ENCODE measurements at regions not wholly inside any gene's neighbourhood (a gene's known extent, or its start where the extent isn't known, plus 50 kb on each side); places are given as distances from the start of the nearest gene placed in this dataset.
A peak's percentile ranks its signal among the peaks of the same experiment; 100 is the strongest.
"Not testable (repeated sequence)": the region's sequence is repeated elsewhere in the genome, so short reads cannot be mapped to it uniquely, and the experiment has no call there.

- no peak for DNase-seq
- in situ Hi-C loops (cut with MboI; ENCODE audit: low pct_unique_long_range_greater_than_20kb, low sequenced_read_pairs) = loop anchor here (25.0 kb wide), 1 partner anchor 687 kb away; the partner anchor contains the start of genes FNDC8 and RAD51D
These were observed 61.9 kb upstream of the CCL1 start for GRCh38 chr17:34424814-34425491.

- no peak for DNase-seq
- in situ Hi-C loops (cut with MboI; ENCODE audit: low pct_unique_long_range_greater_than_20kb, low sequenced_read_pairs) = loop anchor here (25.0 kb wide), 1 partner anchor 688 kb away; the partner anchor contains the start of genes FNDC8 and RAD51D
These were observed 61.2 kb upstream of the CCL1 start for GRCh38 chr17:34423978-34424813.

GRCh38 chr17:34423315-34423714, 60.3 kb upstream of the CCL1 start:
- in situ Hi-C loops (cut with MboI; ENCODE audit: low pct_unique_long_range_greater_than_20kb, low sequenced_read_pairs) = loop anchor here (25.0 kb wide), 1 partner anchor 689 kb away; the partner anchor contains the start of genes FNDC8 and RAD51D

GRCh38 chr17:34420900-34421299, 57.9 kb upstream of the CCL1 start:
- no peak for DNase-seq
- in situ Hi-C loops (cut with MboI; ENCODE audit: low pct_unique_long_range_greater_than_20kb, low sequenced_read_pairs) = loop anchor here (25.0 kb wide), 1 partner anchor 691 kb away; the partner anchor contains the start of genes FNDC8 and RAD51D

More at GRCh38 chr17:34423315-34423714, 60.3 kb upstream of the CCL1 start:
- DNase-seq = not testable (repeated sequence)

GRCh38 chr17:34420254-34420766, 57.3 kb upstream of the CCL1 start:
- in situ Hi-C loops (cut with MboI; ENCODE audit: low pct_unique_long_range_greater_than_20kb, low sequenced_read_pairs) = loop anchor here (25.0 kb wide), 1 partner anchor 692 kb away; the partner anchor contains the start of genes FNDC8 and RAD51D
- peak; percentile 85 for DNase-seq

GRCh38 chr17:34416116-34416515, 53.1 kb upstream of the CCL1 start:
- in situ Hi-C loops (cut with MboI; ENCODE audit: low pct_unique_long_range_greater_than_20kb, low sequenced_read_pairs) = loop anchor here (25.0 kb wide), 1 partner anchor 696 kb away; the partner anchor contains the start of genes FNDC8 and RAD51D
- DNase-seq = no peak

- no peak for DNase-seq
- in situ Hi-C loops (cut with MboI; ENCODE audit: low pct_unique_long_range_greater_than_20kb, low sequenced_read_pairs) = loop anchor here (25.0 kb wide), 1 partner anchor 698 kb away; the partner anchor contains the start of genes FNDC8 and RAD51D
These were observed 51.3 kb upstream of the CCL1 start for GRCh38 chr17:34414339-34414738.

- no peak for DNase-seq
- in situ Hi-C loops (cut with MboI; ENCODE audit: low pct_unique_long_range_greater_than_20kb, low sequenced_read_pairs) = loop anchor here (25.0 kb wide), 1 partner anchor 699 kb away; the partner anchor contains the start of genes FNDC8 and RAD51D
These were observed 50.5 kb upstream of the CCL1 start for GRCh38 chr17:34413443-34414119.

GRCh38 chr17:34412965-34413441, 50.0 kb upstream of the CCL1 start:
- in situ Hi-C loops (cut with MboI; ENCODE audit: low pct_unique_long_range_greater_than_20kb, low sequenced_read_pairs) = loop anchor here (25.0 kb wide), 1 partner anchor 699 kb away; the partner anchor contains the start of genes FNDC8 and RAD51D
- DNase-seq = no peak
